IMR-90 (cell line): ENCODE measurements at regions not wholly inside any gene's neighbourhood (a gene's known extent, or its start where the extent isn't known, plus 50 kb on each side); places are given as distances from the start of the nearest gene placed in this dataset.

Source experiments
- ATAC-seq: fragments of 200-7000 bp; cut with Tn5 transposase; 2 replicates; pipeline ENCODE4 v1.9.1; 2020; ENCODE audit warnings: low read depth, mild to moderate bottlenecking, moderate library complexity
- BruUV-seq: library from RNA; stranded (reverse); fragments of 400-500 nt; replicated peaks from 2 replicates; lab custom pipeline; 2021; lab: Mats Ljungman, UMichigan
- CTCF ChIA-PET: fragments of 300-600 bp; formaldehyde crosslinking; extraction: SDS; loops from one replicate; lab custom pipeline; 2021; ENCODE audit warnings: antibody characterized with exemption; lab: Yijun Ruan, JAX
- POLR2A ChIA-PET: fragments of 300-600 bp; sonication (Branson Sonifier 250); formaldehyde crosslinking; loops from one replicate; lab custom pipeline; 2022; ENCODE audit warnings: antibody characterized with exemption; ENCODE audit not compliant: unreplicated experiment; lab: Charles Lee
- DNase-seq: peaks from one replicate; pipeline ENCODE4 v3.0.0; 2013
- H2AFZ ChIP-seq: replicated peaks from 2 replicates; pipeline ENCODE3; 2013; ENCODE audit warnings: low read length, mild to moderate bottlenecking; ENCODE audit not compliant: poor library complexity
- H2AK5ac ChIP-seq: 2 replicates; pipeline ENCODE4 v1.6.1; 2013; ENCODE audit warnings: low read depth, low read length, inconsistent platforms
- H2AK9ac ChIP-seq: replicated peaks from 2 replicates; pipeline ENCODE3; 2013; ENCODE audit warnings: mild to moderate bottlenecking, low read depth, low read length, moderate library complexity; ENCODE audit not compliant: poor library complexity
- H2BK120ac ChIP-seq: 2 replicates; pipeline ENCODE4 v1.6.1; 2013; ENCODE audit warnings: low read depth, low read length, inconsistent platforms
- H2BK15ac ChIP-seq: 3 replicates; pipeline ENCODE4 v1.6.1; 2013; ENCODE audit warnings: low read depth, low read length, inconsistent platforms
- H2BK20ac ChIP-seq: 2 replicates; pipeline ENCODE4 v1.6.1; 2013; ENCODE audit warnings: low read depth, mild to moderate bottlenecking, inconsistent platforms, low read length, moderate library complexity
- H2BK5ac ChIP-seq: 2 replicates; pipeline ENCODE4 v1.6.1; 2013; ENCODE audit warnings: mild to moderate bottlenecking, low read depth, low read length, inconsistent platforms; ENCODE audit not compliant: poor library complexity, severe bottlenecking
- H3K14ac ChIP-seq: replicated peaks from 2 replicates; pipeline ENCODE4 v1.6.1; 2013; ENCODE audit warnings: low read depth, low read length, inconsistent platforms
- H3K18ac ChIP-seq: 2 replicates; pipeline ENCODE4 v1.6.1; 2013; ENCODE audit warnings: low read depth, low read length, control low read depth
- H3K23ac ChIP-seq: 2 replicates; pipeline ENCODE4 v1.6.1; 2013; ENCODE audit warnings: low read depth, low read length, inconsistent platforms
- H3K27ac ChIP-seq: 2 replicates; pipeline ENCODE4 v1.5.1; 2013; ENCODE audit warnings: mild to moderate bottlenecking, control low read depth, low read length; ENCODE audit not compliant: insufficient read depth
- H3K27me3 ChIP-seq: 2 replicates; pipeline ENCODE4 v1.6.1; 2013; ENCODE audit warnings: low read length; ENCODE audit not compliant: control insufficient read depth, insufficient read depth
- H3K36me3 ChIP-seq: 2 replicates; pipeline ENCODE4 v1.6.1; 2013; ENCODE audit warnings: low read length, mixed read lengths; ENCODE audit not compliant: control insufficient read depth, insufficient read depth
- H3K4ac ChIP-seq: 2 replicates; pipeline ENCODE4 v1.6.1; 2013; ENCODE audit warnings: low read depth, low read length, inconsistent platforms
- H3K4me1 ChIP-seq: 2 replicates; pipeline ENCODE4 v1.6.1; 2013; ENCODE audit warnings: low read length, mixed read lengths; ENCODE audit not compliant: control insufficient read depth, insufficient read depth
- H3K4me2 ChIP-seq: 2 replicates; pipeline ENCODE4 v1.6.1; 2013; ENCODE audit warnings: low read depth, mild to moderate bottlenecking, control low read depth, low read length, moderate library complexity
- H3K4me3 ChIP-seq: 2 replicates; pipeline ENCODE4 v1.5.1; 2013; ENCODE audit warnings: low read depth, mild to moderate bottlenecking, control low read depth, low read length, moderate library complexity; ENCODE audit not compliant: insufficient read depth
- H3K56ac ChIP-seq: 2 replicates; pipeline ENCODE4 v1.6.1; 2013; ENCODE audit warnings: low read length, inconsistent platforms; ENCODE audit not compliant: insufficient read depth; ENCODE audit errors: extremely low read depth
- H3K79me1 ChIP-seq, 2 experiments: 2 replicates each; pipeline ENCODE4 v1.6.1; 2013; ENCODE audit warnings: low read length in 2 of 2, inconsistent platforms in 1 of 2, low read depth in 1 of 2
- H3K9ac ChIP-seq: 2 replicates; pipeline ENCODE4 v1.6.1; 2013; ENCODE audit warnings: low read depth, low read length, control low read depth
- H3K9me1 ChIP-seq: 2 replicates; pipeline ENCODE4 v1.6.1; 2013; ENCODE audit warnings: low read length, inconsistent platforms; ENCODE audit not compliant: insufficient read depth
- H3K9me3 ChIP-seq: 2 replicates; pipeline ENCODE4 v1.6.1; 2013; ENCODE audit warnings: low read length; ENCODE audit not compliant: control insufficient read depth, insufficient read depth
- H4K20me1 ChIP-seq: 2 replicates; pipeline ENCODE4 v1.6.1; 2013; ENCODE audit warnings: low read length, inconsistent platforms; ENCODE audit not compliant: insufficient read depth
- H4K5ac ChIP-seq: 2 replicates; pipeline ENCODE4 v1.6.1; 2013; ENCODE audit warnings: mild to moderate bottlenecking, low read depth, low read length, control low read depth
- H4K8ac ChIP-seq, 2 experiments: 2 replicates each; pipeline ENCODE4 v1.6.1; 2013; ENCODE audit warnings: low read depth in 2 of 2, low read length in 2 of 2, control low read depth in 1 of 2, inconsistent platforms in 1 of 2
- H4K91ac ChIP-seq: 2 replicates; pipeline ENCODE4 v1.6.1; 2013; ENCODE audit warnings: low read depth, low read length, inconsistent platforms; ENCODE audit not compliant: insufficient read depth
- BHLHE40 ChIP-seq: fragments of 150-350 bp; IDR thresholded peaks from 2 replicates; pipeline ENCODE4 v1.6.1; 2016; ENCODE audit warnings: mild to moderate bottlenecking, low read depth, low read length
- CEBPB ChIP-seq: IDR thresholded peaks from 2 replicates; pipeline ENCODE4 v1.6.1; 2012; ENCODE audit warnings: low read depth, low read length, improper control_type of control experiment
- CHD1 ChIP-seq: IDR thresholded peaks from 2 replicates; pipeline ENCODE4 v1.6.1; 2012; ENCODE audit warnings: low read depth, low read length, improper control_type of control experiment
- FOS ChIP-seq: fragments of 150-350 bp; IDR thresholded peaks from 2 replicates; pipeline ENCODE4 v1.6.1; 2016; ENCODE audit warnings: low read depth, low read length
- MAFK ChIP-seq: IDR thresholded peaks from 2 replicates; pipeline ENCODE4 v1.6.1; 2012; ENCODE audit warnings: low read depth, low read length, improper control_type of control experiment
- MAZ ChIP-seq: IDR thresholded peaks from 2 replicates; pipeline ENCODE4 v1.6.1; 2012; ENCODE audit warnings: low read depth, mild to moderate bottlenecking, low read length, improper control_type of control experiment, moderate library complexity, borderline replicate concordance
- MXI1 ChIP-seq: IDR thresholded peaks from 2 replicates; pipeline ENCODE4 v1.6.1; 2012; ENCODE audit warnings: low read depth, mild to moderate bottlenecking, low read length, moderate library complexity, borderline replicate concordance
- NFE2L2 ChIP-seq: fragments of 150-350 bp; IDR thresholded peaks from 2 replicates; pipeline ENCODE4 v1.6.1; 2016; ENCODE audit warnings: low read depth, mild to moderate bottlenecking, low read length
- POLR2A ChIP-seq: IDR thresholded peaks from 2 replicates; pipeline ENCODE4 v1.6.1; 2012; ENCODE audit warnings: mild to moderate bottlenecking, low read depth, low read length
- RAD21 ChIP-seq: IDR thresholded peaks from 2 replicates; pipeline ENCODE4 v1.6.1; 2012; ENCODE audit warnings: low read length, improper control_type of control experiment
- RCOR1 ChIP-seq: IDR thresholded peaks from 2 replicates; pipeline ENCODE4 v1.6.1; 2012; ENCODE audit warnings: mild to moderate bottlenecking, low read length, improper control_type of control experiment; ENCODE audit not compliant: insufficient replicate concordance
- RFX5 ChIP-seq: IDR thresholded peaks from 2 replicates; pipeline ENCODE4 v1.8.0; 2012; ENCODE audit warnings: low read depth, mild to moderate bottlenecking, low read length, moderate library complexity
- SMC3 ChIP-seq: fragments of 150-350 bp; IDR thresholded peaks from 2 replicates; pipeline ENCODE4 v1.6.1; 2016; ENCODE audit warnings: low read depth, mild to moderate bottlenecking, antibody characterized with exemption, low read length, moderate library complexity
- whole genome bisulfite sequencing, 2 experiments: methylation state at CpG; one replicate each; pipeline versions ENCODE4 v1.1.5 to v1.1.7; 2013; ENCODE audit warnings: missing lambda C conversion rate in 2 of 2; ENCODE audit not compliant: insufficient read length in 1 of 2; ENCODE audit errors: extremely low coverage in 2 of 2; 5-methylcytosine and 5-hydroxymethylcytosine counted together
- dilution Hi-C: fragments of 300-500 bp; cut with HindIII; formaldehyde crosslinking; loops from one replicate; pipeline ENCODE4 v1.14.3; 2018; ENCODE audit warnings: low sequenced_read_pairs; ENCODE audit not compliant: unreplicated experiment
- in situ Hi-C: fragments of 300-500 bp; cut with MboI; formaldehyde crosslinking; loops from 3 replicates; pipeline ENCODE4 v1.14.3; 2019; ENCODE audit warnings: low sequenced_read_pairs, inconsistent platforms, mixed read lengths
- intact Hi-C: fragments of 100-400 bp; cut with micrococcal nuclease; formaldehyde crosslinking; loops from 2 replicates; pipeline ENCODE4 v1.10.0; 2022
- TF ChIP-seq, protein P1 (sequence below): fragments of 150-350 bp; IDR thresholded peaks from 2 replicates; pipeline ENCODE4 v1.6.1; 2017; ENCODE audit warnings: mild to moderate bottlenecking, antibody characterized with exemption, low read length, low read depth
- TF ChIP-seq, protein P2 (sequence below): fragments of 150-350 bp; IDR thresholded peaks from 2 replicates; pipeline ENCODE4 v1.6.1; 2016; ENCODE audit warnings: low read depth, mild to moderate bottlenecking, low read length, moderate library complexity, borderline replicate concordance
- TF ChIP-seq, protein P3 (sequence below): conservative IDR thresholded peaks from 2 replicates; pipeline ENCODE4 v1.5.1; 2012; ENCODE audit warnings: mild to moderate bottlenecking, low read depth, low read length, improper control_type of control experiment

DNA sequence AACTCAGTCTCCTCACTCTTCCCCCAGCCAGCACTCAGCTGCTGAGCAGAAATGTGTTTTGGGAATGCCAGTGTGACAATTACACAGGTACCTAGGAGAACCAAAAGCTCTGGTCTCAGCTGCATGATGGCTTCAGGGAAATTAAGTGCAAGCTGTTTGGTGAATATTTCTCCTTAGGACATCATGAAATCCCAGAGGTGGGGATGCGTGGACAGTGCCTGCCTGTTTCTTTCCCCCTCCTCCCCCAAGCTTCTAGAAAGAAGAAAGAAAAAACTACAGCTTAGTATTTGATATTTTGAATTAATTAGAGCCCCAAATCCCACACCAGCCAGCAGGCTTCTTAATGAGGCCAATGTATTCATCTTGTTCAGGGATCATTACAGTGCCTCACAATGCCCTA is 243.0 kb downstream of the IDS start:
- Histone ChIP-seq H3K9ac (no peak overlapping the region), H4K5ac (no peak overlapping the region), H3K56ac (no peak overlapping the region), H3K9me1 (no peaks in the 10 kb centered on the region), H3K4ac (no peak overlapping the region), H2BK5ac (no peak overlapping the region), H3K4me2 (no peak overlapping the region), H2BK120ac (no peak overlapping the region), H4K20me1 (no peaks in the 10 kb centered on the region), H3K9me3 (no peaks in the 10 kb centered on the region), H3K4me1 (no peaks in the 10 kb centered on the region), H3K27ac (no peak overlapping the region), H2BK20ac (no peak overlapping the region), H3K4me3 (no peak overlapping the region), H3K36me3 (no peaks in the 10 kb centered on the region), H3K23ac (no peak overlapping the region), H3K18ac (no peak overlapping the region), H2AK5ac (no peak overlapping the region), H2AFZ (no peak overlapping the region), H2AK9ac (no peak overlapping the region), H3K27me3 (no peaks in the 10 kb centered on the region), H3K79me1 (no peaks in the 10 kb centered on the region), H2BK15ac (no peak overlapping the region), H4K8ac (no peak overlapping the region), H3K14ac (no peak overlapping the region), H4K91ac (no peak overlapping the region)
- no CpG with 5 or more reads among the region's 1 CpG for WGBS, 2 experiments
- CTCF ChIA-PET, result no interaction called here
- TF ChIP-seq MXI1 (no peak), FOS (no peak), NFE2L2 (no peak), MAFK (no peak), CHD1 (no peak), BHLHE40 (no peak), CEBPB (no peak), RFX5 (no peak), RAD21 (no peak), MAZ (no peak), POLR2A (no peak), RCOR1 (no peak), SMC3 (no peak)
- TF ChIP-seq, protein P1, sequence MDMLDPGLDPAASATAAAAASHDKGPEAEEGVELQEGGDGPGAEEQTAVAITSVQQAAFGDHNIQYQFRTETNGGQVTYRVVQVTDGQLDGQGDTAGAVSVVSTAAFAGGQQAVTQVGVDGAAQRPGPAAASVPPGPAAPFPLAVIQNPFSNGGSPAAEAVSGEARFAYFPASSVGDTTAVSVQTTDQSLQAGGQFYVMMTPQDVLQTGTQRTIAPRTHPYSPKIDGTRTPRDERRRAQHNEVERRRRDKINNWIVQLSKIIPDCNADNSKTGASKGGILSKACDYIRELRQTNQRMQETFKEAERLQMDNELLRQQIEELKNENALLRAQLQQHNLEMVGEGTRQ, result no peak
- TF ChIP-seq, protein P2, sequence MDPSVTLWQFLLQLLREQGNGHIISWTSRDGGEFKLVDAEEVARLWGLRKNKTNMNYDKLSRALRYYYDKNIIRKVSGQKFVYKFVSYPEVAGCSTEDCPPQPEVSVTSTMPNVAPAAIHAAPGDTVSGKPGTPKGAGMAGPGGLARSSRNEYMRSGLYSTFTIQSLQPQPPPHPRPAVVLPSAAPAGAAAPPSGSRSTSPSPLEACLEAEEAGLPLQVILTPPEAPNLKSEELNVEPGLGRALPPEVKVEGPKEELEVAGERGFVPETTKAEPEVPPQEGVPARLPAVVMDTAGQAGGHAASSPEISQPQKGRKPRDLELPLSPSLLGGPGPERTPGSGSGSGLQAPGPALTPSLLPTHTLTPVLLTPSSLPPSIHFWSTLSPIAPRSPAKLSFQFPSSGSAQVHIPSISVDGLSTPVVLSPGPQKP, result no peak
- TF ChIP-seq, protein P3, sequence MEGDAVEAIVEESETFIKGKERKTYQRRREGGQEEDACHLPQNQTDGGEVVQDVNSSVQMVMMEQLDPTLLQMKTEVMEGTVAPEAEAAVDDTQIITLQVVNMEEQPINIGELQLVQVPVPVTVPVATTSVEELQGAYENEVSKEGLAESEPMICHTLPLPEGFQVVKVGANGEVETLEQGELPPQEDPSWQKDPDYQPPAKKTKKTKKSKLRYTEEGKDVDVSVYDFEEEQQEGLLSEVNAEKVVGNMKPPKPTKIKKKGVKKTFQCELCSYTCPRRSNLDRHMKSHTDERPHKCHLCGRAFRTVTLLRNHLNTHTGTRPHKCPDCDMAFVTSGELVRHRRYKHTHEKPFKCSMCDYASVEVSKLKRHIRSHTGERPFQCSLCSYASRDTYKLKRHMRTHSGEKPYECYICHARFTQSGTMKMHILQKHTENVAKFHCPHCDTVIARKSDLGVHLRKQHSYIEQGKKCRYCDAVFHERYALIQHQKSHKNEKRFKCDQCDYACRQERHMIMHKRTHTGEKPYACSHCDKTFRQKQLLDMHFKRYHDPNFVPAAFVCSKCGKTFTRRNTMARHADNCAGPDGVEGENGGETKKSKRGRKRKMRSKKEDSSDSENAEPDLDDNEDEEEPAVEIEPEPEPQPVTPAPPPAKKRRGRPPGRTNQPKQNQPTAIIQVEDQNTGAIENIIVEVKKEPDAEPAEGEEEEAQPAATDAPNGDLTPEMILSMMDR, result no peak
- no TSS peak for BruUV-seq
- intact Hi-C loops, result no loop called here
- DNase-seq (no peak), ATAC-seq (no peak)
- POLR2A ChIA-PET, result no interaction called here
- dilution Hi-C loops, result no loop called here
- in situ Hi-C loops, result no loop called here
